ENCODE measurements at regions not wholly inside any gene's neighbourhood (a gene's known extent, or its start where the extent isn't known, plus 50 kb on each side); places are given as distances from the start of the nearest gene placed in this dataset.

GRCh38 chr2:238685713-238686112, 162.2 kb upstream of the TWIST2 start:
- TF ChIP-seq ZNF274 (IDR thresholded peaks at IDR 0.05; ENCODE audit: low read depth, low read length) (no peak), YY1 (IDR thresholded peaks at IDR 0.05; ENCODE audit: insufficient read depth, insufficient read length) (no peak), SUZ12 (IDR thresholded peaks at IDR 0.05; ENCODE audit: extremely low read depth, insufficient read depth, insufficient read length) (no peak)

All from NT2/D1 (cell line).